ENCODE measurements at regions not wholly inside any gene's neighbourhood (a gene's known extent, or its start where the extent isn't known, plus 50 kb on each side); places are given as distances from the start of the nearest gene placed in this dataset.
"Not testable (repeated sequence)": the region's sequence is repeated elsewhere in the genome, so short reads cannot be mapped to it uniquely, and the experiment has no call there.

GRCh38 chr1:238628110-238628509 lies 737.4 kb upstream of the ZP4 start:
- TF ChIP-seq PAX5 (IDR thresholded peaks at IDR 0.05; ENCODE audit: insufficient read depth, low read length, severe bottlenecking): no peak
- TF ChIP-seq POLR2A (IDR thresholded peaks at IDR 0.05; ENCODE audit: low read depth, low read length): no peak
- TF ChIP-seq TAF1 (IDR thresholded peaks at IDR 0.05; ENCODE audit: low read depth, low read length): no peak
- TF ChIP-seq POU2F2 (IDR thresholded peaks at IDR 0.05; ENCODE audit: low read depth, low read length): no peak
- no peak for TF ChIP-seq SPI1 (IDR thresholded peaks at IDR 0.05; ENCODE audit: low read depth, low read length)
- TF ChIP-seq POLR2AphosphoS5 (IDR thresholded peaks at IDR 0.05; ENCODE audit: low read depth, low read length): no peak
- DNase-seq (ENCODE audit: insufficient read length, low spot score) (no peak), FAIRE-seq (no peak)

- no peak for FAIRE-seq
- TF ChIP-seq PAX5 (IDR thresholded peaks at IDR 0.05; ENCODE audit: insufficient read depth, low read length, severe bottlenecking) (no peak), TAF1 (IDR thresholded peaks at IDR 0.05; ENCODE audit: low read depth, low read length) (no peak), POLR2AphosphoS5 (IDR thresholded peaks at IDR 0.05; ENCODE audit: low read depth, low read length) (no peak), SPI1 (IDR thresholded peaks at IDR 0.05; ENCODE audit: low read depth, low read length) (no peak), POU2F2 (IDR thresholded peaks at IDR 0.05; ENCODE audit: low read depth, low read length) (no peak), POLR2A (IDR thresholded peaks at IDR 0.05; ENCODE audit: low read depth, low read length) (no peak)
- no peak for DNase-seq (ENCODE audit: insufficient read length, low spot score)
Measured at GRCh38 chr1:238624776-238625175, 734.1 kb upstream of the ZP4 start.

- DNase-seq (ENCODE audit: insufficient read length, low spot score) (no peak), FAIRE-seq (no peak)
- no peak for TF ChIP-seq POLR2A (IDR thresholded peaks at IDR 0.05; ENCODE audit: low read depth, low read length)
- no peak for TF ChIP-seq TAF1 (IDR thresholded peaks at IDR 0.05; ENCODE audit: low read depth, low read length)
- no peak for TF ChIP-seq SPI1 (IDR thresholded peaks at IDR 0.05; ENCODE audit: low read depth, low read length)
Measured at GRCh38 chr1:238621405-238621804, 730.7 kb upstream of the ZP4 start.

- FAIRE-seq: no peak
- TF ChIP-seq TAF1 (IDR thresholded peaks at IDR 0.05; ENCODE audit: low read depth, low read length) (no peak), PAX5 (IDR thresholded peaks at IDR 0.05; ENCODE audit: insufficient read depth, low read length, severe bottlenecking) (no peak), POLR2A (IDR thresholded peaks at IDR 0.05; ENCODE audit: low read depth, low read length) (no peak), POU2F2 (IDR thresholded peaks at IDR 0.05; ENCODE audit: low read depth, low read length) (no peak), POLR2AphosphoS5 (IDR thresholded peaks at IDR 0.05; ENCODE audit: low read depth, low read length) (no peak), SPI1 (IDR thresholded peaks at IDR 0.05; ENCODE audit: low read depth, low read length) (no peak)
- no peak for DNase-seq (ENCODE audit: insufficient read length, low spot score)
Measured at GRCh38 chr1:238619652-238620051, 728.9 kb upstream of the ZP4 start.

- TF ChIP-seq POLR2AphosphoS5 (IDR thresholded peaks at IDR 0.05; ENCODE audit: low read depth, low read length) (no peak), SPI1 (IDR thresholded peaks at IDR 0.05; ENCODE audit: low read depth, low read length) (no peak), POU2F2 (IDR thresholded peaks at IDR 0.05; ENCODE audit: low read depth, low read length) (no peak), TAF1 (IDR thresholded peaks at IDR 0.05; ENCODE audit: low read depth, low read length) (no peak), POLR2A (IDR thresholded peaks at IDR 0.05; ENCODE audit: low read depth, low read length) (no peak)
- FAIRE-seq: no peak
Measured at GRCh38 chr1:238611406-238611805, 720.7 kb upstream of the ZP4 start.

GRCh38 chr1:238608144-238608543 lies 717.4 kb upstream of the ZP4 start:
- FAIRE-seq: no peak
- TF ChIP-seq SPI1 (IDR thresholded peaks at IDR 0.05; ENCODE audit: low read depth, low read length) (no peak), POU2F2 (IDR thresholded peaks at IDR 0.05; ENCODE audit: low read depth, low read length) (no peak), POLR2A (IDR thresholded peaks at IDR 0.05; ENCODE audit: low read depth, low read length) (no peak), POLR2AphosphoS5 (IDR thresholded peaks at IDR 0.05; ENCODE audit: low read depth, low read length) (no peak), PAX5 (IDR thresholded peaks at IDR 0.05; ENCODE audit: insufficient read depth, low read length, severe bottlenecking) (no peak), TAF1 (IDR thresholded peaks at IDR 0.05; ENCODE audit: low read depth, low read length) (no peak)
- DNase-seq (ENCODE audit: insufficient read length, low spot score): no peak

More at GRCh38 chr1:238611406-238611805, 720.7 kb upstream of the ZP4 start:
- no peak for DNase-seq (ENCODE audit: insufficient read length, low spot score)

GRCh38 chr1:238606896-238607295 lies 716.2 kb upstream of the ZP4 start:
- no peak for TF ChIP-seq POLR2AphosphoS5 (IDR thresholded peaks at IDR 0.05; ENCODE audit: low read depth, low read length)
- TF ChIP-seq POLR2A (IDR thresholded peaks at IDR 0.05; ENCODE audit: low read depth, low read length): no peak
- no peak for TF ChIP-seq PAX5 (IDR thresholded peaks at IDR 0.05; ENCODE audit: insufficient read depth, low read length, severe bottlenecking)
- TF ChIP-seq SPI1 (IDR thresholded peaks at IDR 0.05; ENCODE audit: low read depth, low read length): no peak
- no peak for TF ChIP-seq TAF1 (IDR thresholded peaks at IDR 0.05; ENCODE audit: low read depth, low read length)
- no peak for TF ChIP-seq POU2F2 (IDR thresholded peaks at IDR 0.05; ENCODE audit: low read depth, low read length)
- DNase-seq (ENCODE audit: insufficient read length, low spot score) (no peak), FAIRE-seq (no peak)

GRCh38 chr1:238606457-238606856 lies 715.7 kb upstream of the ZP4 start:
- TF ChIP-seq POU2F2 (IDR thresholded peaks at IDR 0.05; ENCODE audit: low read depth, low read length) (no peak), POLR2A (IDR thresholded peaks at IDR 0.05; ENCODE audit: low read depth, low read length) (no peak), TAF1 (IDR thresholded peaks at IDR 0.05; ENCODE audit: low read depth, low read length) (no peak), PAX5 (IDR thresholded peaks at IDR 0.05; ENCODE audit: insufficient read depth, low read length, severe bottlenecking) (no peak), POLR2AphosphoS5 (IDR thresholded peaks at IDR 0.05; ENCODE audit: low read depth, low read length) (no peak)
- DNase-seq (ENCODE audit: insufficient read length, low spot score) (no peak), FAIRE-seq (no peak)

GRCh38 chr1:238604357-238604756 lies 713.6 kb upstream of the ZP4 start:
- FAIRE-seq (no peak), DNase-seq (ENCODE audit: insufficient read length, low spot score) (no peak)
- no peak for TF ChIP-seq POLR2AphosphoS5 (IDR thresholded peaks at IDR 0.05; ENCODE audit: low read depth, low read length)
- no peak for TF ChIP-seq PAX5 (IDR thresholded peaks at IDR 0.05; ENCODE audit: insufficient read depth, low read length, severe bottlenecking)
- no peak for TF ChIP-seq TAF1 (IDR thresholded peaks at IDR 0.05; ENCODE audit: low read depth, low read length)
- no peak for TF ChIP-seq SPI1 (IDR thresholded peaks at IDR 0.05; ENCODE audit: low read depth, low read length)
- TF ChIP-seq POLR2A (IDR thresholded peaks at IDR 0.05; ENCODE audit: low read depth, low read length): no peak
- TF ChIP-seq POU2F2 (IDR thresholded peaks at IDR 0.05; ENCODE audit: low read depth, low read length): no peak

- FAIRE-seq; DNase-seq (ENCODE audit: insufficient read length, low spot score): not testable (repeated sequence)
Measured at GRCh38 chr1:238601604-238602003, 710.9 kb upstream of the ZP4 start.

All from GM12891 (cell line).